ENCODE measurements at regions not wholly inside any gene's neighbourhood (a gene's known extent, or its start where the extent isn't known, plus 50 kb on each side); places are given as distances from the start of the nearest gene placed in this dataset.

DNA sequence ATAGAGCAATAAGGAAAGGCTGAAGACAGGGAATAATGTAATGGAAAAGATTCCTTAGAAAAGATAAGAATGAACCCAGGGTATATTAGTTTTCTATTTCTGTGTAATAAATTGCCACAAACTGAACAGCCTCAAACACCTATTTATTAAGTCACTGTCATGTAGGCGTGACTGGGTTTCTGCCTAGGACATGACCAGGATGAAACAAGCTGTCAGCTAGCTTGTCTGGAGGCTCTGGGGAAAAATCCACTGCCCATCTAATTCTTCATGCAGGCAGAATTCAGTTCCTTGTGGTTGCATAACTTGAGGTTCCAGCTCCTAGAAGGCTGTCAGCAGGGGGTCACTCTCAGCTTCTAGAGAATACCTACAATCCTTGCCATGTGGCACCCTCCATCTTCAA lies 277.7 kb downstream of the TMA16 start:
- DNase-seq: no peak

DNA sequence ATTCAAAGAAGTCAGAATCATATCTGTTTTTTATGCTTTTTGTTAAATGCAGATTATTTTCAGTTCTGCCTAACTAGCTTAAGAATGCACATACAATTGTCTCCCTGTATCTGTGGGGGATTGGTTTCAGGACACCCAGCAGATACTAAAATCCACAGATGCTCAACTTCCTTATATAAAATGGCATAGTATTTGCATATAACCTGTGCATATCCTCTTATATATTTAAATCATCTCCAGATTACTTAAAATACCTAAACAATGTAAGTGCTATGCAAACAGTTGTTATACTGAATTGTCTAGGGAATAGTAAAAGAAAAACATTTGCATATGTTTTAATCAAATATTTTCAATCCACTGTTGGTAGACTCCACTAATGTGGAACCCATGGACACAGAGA lies 279.4 kb downstream of the TMA16 start:
- DNase-seq: no peak

DNA sequence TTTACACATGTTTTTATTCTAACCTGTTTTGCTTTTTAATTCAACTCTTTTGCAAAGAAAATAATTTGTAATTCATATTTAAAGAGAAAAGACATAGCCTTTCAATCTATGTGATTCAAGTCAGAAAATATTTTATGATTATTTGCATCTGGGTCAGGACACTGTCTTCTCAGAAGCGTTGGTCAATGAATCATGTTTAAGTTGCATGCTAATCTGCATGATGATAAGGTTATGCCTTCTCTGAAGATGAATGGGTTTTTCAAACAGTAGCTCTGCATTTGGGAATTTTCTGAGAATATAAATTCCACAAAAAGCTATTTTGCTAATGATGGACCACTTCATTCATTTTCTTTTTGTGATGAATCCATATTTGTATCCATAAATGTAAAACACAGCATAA lies 282.5 kb downstream of the TMA16 start:
- DNase-seq: no peak

DNA sequence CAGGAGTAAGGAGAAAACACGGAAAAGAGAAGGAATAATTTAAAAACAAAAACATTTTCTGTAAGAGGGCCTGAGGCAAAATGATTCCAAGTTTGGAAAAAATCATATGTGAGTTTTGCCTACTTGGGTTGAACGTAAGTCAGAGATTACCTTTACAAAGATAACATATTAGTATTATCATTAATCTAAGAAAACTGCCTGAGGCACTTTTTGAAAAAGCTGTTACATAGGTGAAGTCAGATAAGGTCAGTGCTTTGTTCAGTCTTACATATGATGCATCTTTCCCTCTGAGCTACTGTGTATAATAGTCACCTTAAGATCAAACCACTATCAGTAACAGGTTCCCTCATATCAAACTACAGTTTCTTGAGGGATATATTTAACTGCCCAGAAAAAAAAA lies 287.2 kb downstream of the TMA16 start:
- DNase-seq: no peak

DNA sequence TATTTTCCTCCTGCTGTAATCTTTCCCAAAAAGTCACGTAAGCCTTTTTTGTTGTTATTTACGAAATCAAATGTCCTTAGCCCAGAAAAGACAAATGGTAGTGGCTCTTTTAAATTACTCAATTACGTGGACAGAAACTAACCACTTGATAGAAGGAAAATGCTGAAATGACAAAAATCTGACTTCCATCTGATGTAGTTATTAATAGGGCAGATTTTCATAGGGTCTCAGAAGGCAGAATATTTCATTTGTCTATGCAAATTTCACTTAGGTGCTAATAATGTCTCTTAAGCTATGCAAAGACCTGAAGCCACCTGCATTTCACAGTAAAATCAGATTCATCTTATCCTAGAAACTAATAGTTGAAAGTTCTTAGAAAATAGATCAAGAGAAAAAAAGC lies 295.7 kb downstream of the TMA16 start:
- DNase-seq: no peak

DNA sequence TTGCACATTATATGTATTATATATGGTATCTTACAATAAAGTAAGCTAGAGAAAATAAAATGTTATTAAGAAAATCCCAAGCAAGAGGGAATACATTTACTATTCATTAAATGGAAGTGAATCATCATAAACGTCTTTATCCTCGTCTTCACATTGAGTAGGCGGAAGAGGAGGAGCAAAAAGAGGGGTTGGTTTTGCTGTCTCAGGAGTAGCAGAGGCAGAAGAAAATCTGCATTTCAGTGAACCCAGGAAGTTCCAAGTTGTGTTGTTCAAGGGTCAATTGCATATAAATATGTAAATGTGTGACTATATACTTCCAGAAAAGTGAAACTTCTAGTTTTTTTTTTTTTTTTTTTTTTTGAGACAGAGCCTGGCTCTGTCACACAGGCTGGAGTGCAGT lies 301.4 kb downstream of the TMA16 start:
- DNase-seq: no peak

DNA sequence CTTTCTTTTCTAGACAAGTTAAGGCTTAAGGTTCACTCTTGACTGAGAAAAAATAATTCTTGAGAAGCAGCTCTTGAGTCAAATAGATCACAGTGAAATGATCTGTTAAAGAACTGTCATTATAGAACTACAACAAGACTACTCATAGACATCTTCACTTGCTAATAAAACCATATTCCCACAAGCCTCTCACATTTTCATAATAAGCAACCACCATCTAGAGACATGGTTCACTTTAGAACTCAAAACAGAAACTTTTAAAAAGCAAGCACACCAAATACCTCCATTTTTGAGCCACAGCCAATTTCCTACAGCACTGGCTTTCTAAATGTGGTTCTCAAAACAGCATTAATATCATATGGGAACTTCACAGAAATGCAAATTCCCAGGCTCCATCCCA lies 309.5 kb downstream of the TMA16 start:
- no peak for DNase-seq

DNA sequence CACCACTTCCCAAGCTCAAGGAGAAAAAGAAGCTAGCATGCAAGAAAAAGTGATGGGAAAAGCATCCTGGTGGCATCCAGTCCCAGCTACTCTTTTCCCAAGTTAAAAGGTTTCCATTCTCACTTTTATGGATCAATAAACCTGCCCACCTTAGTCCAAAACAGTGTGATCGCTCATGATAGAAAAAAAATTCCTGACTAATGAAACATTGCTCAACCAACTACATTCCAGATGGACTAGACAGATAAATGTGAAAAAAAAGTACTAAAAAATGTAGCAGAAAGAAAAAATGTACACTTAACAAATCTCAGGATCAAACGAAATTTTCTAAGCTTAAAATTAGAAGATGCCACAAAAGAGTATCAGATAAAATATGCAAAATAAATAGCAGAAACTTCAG lies 312.2 kb downstream of the TMA16 start:
- no peak for DNase-seq

DNA sequence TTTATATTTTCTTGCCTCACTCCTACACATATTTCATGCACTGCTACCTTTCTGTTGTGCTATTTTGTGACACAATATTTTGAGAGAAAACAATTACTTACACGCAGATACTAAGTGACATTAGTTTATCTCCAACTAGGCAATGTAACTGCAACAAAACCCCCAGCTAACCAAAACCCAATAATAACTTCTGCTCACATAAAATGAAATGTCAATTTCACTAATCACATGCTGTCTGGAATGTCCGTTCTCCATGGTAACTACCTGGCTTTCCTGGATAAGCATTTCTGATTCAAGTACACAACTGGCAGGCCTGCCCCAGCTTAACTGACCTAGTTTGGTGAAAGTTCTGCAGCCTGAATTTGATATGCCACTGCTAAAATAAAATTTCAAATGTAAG lies 313.5 kb downstream of the TMA16 start:
- DNase-seq: no peak

DNA sequence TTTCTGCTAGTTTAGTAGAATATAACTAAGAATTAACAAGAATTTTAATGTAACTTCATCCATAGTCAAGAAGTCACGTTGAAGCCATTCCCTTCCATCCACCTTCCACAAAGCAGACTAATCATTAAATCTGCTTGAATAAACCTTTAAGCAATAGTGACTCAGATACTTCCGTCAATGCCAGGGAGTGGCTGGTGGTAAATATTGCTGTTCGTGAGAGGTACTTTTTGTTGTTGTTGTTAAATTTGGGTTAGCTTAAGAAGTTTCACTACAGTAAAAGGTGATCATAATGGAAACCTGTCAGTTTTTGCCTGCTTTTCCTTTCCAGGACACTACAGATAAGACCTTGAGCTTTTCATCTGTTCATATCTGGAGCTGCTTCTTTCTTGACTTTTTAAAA lies 316.3 kb downstream of the TMA16 start:
- no peak for DNase-seq

DNA sequence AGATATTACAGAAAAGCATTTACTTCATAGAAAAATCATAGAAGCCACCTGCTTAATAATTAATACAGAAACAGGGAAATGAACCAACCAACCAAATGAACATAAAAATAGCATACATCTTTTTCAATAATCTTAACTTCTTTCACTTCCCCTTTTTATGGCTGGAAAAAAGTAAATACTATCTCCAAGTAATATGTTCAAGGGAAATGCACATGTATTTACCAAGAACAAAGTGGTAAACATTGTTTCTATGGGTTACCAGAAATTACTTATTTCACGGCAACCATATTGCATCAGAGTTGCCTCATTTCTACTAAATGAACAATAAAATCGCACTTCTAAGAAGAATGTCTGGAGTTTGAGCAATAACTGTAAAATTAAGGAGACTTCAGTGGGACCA lies 321.3 kb downstream of the TMA16 start:
- DNase-seq: no peak

DNA sequence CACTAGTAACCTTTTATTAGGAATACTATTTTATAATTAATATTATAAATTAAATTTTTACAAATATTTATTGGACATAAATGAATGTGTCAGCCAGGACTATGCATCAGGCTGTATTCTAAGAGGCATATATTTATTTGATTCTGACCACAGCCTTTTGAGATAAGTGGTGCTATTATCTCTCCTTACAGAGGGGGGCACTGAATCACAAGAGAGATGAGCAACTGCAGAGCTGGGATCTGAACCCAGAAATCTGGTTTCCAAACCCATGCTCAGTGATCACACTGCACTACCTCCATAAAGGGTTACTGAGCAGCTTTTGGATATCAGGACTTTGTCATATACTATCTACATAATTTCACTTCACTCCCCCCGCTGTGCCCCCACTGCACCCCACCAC lies 322.0 kb downstream of the TMA16 start:
- DNase-seq: no peak

DNA sequence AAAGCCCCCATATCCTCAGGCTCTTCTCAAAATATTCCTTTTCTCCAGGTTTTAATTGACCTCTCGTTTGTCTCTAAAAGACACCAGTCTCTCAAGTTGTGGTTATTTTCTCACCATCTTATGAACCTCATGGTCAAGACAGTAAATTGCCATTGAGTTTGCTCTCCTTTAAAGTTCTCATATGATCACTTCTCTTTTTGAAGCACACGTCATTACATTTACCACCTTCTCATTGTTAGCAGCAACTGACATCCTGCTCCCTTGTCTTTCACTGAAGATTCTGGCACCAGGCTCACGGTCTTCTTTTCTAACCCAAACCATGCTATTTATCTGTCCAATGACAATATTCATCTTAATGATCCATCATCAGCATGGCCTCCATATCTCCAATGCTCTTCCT lies 324.2 kb downstream of the TMA16 start:
- DNase-seq: no peak

DNA sequence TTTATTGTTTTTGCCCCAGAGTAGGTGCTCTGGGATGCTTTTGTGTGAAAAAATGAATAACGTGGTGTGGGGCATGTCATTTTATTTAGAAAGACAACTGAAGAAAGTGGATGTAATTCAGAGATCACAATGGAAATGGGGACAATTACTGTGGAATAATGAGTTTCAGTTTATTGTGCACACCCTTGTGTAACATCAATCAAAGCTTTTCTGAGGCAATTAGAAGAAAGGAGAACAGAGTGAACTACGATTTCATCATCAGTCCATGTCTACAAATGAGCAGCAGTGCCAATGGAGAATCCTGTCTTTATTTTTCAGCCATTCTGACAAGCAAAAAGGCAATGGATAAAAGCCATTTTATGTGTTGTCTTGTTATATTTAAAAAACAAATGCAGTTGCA lies 339.2 kb downstream of the TMA16 start:
- DNase-seq: no peak

DNA sequence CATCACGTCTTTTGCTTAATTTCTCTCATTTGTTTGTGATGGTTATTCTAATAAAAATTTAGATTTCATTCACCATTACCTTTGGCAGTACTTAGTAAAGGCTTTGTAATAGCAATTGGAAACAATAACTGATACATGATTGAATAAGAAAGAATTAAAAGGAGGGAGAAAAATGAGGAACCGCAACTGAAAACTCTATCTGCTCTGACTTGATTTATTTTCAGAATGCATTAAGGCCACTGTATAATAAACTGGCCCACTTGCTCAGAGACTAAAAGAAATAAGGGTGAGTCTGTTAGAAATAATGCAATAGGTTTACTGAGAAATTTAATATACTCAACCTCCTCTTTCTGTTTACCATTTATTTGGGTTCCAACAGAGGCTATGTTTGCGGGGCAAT lies 351.5 kb downstream of the TMA16 start:
- no peak for DNase-seq

DNA sequence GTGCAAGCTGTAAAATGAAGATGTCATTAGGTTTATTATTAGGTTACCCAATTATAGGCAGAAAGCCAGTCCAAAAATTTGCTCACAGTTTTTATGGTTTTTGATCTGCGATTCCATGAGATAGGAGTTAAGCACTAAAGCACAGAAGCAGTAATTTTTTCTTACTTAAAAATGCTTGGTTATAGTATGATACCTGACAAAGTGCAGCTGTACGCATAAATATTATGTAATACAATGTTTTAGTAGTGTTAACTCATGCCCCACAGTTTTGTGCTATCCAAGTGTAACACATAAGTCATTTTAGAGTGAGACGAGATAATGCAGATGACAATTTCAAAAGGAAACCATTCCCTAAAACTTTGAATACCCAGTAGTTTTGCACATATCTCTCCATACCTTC lies 357.8 kb downstream of the TMA16 start:
- no peak for DNase-seq

DNA sequence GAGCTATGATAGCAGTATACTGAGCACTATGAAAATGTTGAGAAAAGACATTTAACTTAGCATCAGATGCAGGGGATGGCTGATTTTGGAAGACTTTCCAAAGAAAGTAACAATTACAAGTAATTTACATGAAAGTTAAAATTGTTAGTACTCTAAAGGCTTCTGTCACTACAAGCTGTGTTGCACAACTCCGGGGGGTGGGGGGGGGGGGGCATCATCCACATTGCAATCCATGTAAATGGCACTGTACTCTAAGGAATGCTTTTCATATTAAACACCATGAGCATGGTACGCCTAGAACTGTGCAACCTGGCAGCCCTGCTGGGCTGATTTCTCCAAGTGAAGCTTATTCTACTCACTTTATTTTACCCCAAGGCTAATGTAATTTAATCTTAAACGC lies 363.4 kb downstream of the TMA16 start:
- no peak for DNase-seq

DNA sequence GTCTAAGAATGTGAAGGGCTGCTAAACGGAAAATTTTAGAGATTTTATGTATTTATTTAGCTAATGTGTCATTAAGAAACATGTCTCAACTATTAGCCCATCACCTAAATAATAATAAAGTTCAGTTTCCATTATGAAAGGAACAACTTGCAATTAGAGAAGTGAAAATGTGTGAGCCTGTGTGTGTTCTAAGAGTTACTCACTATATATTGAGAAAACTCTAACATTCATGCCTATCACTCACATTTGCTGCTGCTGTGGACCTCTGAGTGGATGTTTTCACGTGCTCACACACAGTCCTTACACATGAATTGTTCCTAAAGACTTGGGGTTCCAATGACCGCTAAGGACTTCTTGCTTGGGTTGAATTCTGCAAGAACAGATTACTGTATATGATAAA lies 364.0 kb downstream of the TMA16 start:
- no peak for DNase-seq

DNA sequence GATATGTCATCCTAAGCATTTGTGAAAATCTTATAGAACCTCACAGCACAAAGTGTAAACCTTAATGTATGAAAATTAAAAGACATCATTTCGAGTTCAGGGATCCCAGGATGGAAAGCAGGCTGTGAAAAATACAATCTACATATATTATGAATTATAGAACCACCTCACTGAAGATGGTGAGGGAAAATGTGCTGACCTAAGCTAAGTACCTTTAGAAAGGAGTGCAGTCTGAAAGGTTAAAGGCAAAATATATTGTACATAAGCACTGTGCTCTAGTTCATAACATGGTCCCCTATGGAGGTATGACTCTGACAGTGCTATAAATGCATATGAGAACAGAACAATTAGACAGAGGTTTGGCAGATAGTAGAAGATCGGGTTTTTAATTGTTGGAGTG lies 368.6 kb downstream of the TMA16 start:
- DNase-seq: no peak

DNA sequence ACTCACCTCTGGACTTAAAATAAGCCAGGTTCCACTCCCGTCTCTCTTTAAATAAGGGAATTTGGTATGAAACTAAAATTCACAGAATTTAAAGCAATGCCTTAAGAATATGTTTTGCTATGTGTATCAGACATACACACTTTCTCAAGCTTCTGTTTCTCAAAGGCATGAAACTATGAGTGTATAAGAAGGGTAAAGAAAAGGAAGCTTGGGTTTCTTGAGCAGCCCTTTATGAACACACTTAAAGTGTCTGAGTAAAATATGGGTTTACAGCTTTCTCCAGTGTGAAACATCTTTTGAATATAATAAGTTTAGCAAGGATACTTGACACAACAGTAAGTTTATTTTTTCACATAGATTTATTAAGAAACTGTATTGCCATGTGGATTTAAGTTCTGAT lies 370.5 kb downstream of the TMA16 start:
- DNase-seq: no peak

DNA sequence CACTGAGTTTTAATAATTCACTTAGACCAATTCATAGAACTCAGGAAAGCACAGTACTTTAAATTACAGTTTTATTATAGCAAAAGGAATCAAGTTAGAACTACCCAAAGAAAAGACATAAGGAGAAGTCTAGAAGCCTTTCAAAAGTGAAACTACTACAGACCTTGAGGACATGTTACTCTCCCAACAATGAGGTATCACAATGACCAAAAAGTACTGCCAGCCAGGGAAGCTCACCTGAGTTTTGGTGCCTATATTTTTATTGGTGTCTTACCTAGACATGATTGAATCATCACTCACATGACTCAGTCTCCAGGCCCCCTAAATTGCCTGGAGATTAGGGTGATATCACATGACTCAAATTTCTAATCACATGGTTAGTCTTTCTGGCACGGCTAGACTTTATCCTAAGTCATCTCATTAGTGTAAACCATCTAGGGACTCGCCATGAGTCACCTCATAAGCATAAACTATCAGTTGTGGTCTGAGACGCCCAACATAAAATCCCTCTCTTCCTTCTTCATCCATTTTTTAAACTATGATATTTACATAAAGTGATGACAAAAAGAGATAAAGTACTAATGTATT lies 372.3 kb downstream of the TMA16 start:
- no peak for DNase-seq

DNA sequence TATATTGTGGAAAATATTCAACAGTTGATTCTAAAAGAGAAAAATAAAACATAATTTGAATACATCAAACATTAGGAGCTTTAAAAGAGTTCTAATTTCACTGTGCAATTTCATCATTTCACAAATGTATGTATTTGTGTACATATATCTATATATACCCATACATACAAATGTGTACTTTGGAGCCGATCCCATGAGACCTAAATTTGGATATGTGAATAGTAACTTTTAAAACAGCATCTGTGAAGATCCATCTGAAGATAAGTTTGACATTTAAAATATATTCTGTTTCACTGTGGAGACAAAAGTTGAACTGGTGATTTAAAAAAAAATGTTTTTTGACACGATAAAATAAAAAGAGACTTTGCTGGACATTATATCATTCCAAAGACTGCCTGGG lies 374.0 kb downstream of the TMA16 start:
- DNase-seq: no peak

DNA sequence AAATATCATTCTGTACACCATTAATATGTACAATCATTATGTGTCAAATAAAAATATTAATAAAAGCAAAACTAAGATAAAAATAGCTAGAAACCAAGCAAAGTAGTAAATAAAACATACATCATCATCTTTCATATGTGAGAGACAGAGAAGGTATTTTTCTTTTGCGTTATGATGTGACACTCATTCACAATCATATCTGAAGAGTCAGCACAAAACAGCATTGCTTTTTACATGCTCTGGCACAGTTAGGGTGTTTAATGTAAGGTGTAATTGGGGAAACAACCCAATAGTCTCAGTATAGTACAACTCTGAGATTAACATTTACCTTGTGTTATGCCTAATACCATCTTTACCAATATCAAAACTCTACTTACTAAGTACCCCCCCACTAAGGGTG lies 376.6 kb downstream of the TMA16 start:
- DNase-seq: no peak

DNA sequence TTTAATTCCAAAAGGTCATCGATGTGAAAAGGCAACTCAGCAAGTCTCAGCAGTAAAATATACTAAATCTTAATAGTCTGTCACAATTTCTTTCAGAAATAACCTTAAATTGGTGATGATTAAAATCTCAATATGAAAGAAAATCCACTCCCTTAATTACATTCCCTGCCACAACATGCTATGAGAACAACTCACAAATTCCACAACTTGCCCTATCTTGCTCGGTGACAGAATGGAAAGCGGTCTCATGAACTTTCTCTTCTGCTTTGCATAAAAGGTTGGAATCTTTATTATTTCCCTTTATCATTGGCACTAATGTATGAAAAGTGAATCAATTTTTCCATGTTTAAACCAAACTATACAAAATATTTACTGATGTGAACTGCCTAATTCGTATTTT lies 380.8 kb downstream of the TMA16 start:
- no peak for DNase-seq

DNA sequence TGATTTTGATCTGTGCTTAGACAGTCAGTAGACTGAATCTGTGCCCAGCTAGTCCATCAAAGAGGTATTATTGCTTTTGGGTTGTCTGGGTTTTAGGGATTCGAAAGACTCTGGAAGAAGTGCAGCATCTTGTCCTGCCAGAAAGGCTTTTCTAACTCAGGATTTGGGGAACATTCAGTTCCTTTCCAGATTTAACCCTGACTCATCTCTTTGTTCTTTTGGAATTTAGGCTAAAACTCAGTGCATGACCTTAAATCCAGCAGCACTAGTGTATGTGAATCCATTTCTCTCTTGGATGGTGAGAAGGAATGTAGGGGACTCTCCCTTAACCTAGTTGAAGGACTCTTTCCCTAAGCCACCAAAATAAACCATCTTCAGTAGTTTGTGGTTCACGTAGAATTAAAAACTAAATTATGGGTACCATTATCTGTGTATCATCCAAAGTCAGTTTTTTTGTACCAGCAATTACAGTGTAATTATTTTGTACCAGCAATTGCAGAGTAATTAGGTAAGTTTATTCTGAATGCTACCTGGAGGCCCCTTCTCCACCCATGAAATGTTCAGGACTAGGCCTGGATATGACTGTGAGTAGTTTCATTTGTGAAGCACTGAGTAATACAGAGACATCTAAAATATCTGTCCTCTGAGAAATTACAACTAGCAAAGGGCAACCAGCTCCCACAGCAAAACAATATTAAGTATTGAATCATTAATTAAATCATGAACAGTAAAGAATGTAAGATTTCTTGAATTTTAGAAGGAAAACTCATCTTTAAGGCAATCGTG lies 384.0 kb downstream of the TMA16 start:
- DNase-seq: no peak
